HFFc6 (cell line): ENCODE measurements at regions not wholly inside any gene's neighbourhood (a gene's known extent, or its start where the extent isn't known, plus 50 kb on each side); places are given as distances from the start of the nearest gene placed in this dataset.

Source experiments
- DNase-seq: peaks from one replicate; pipeline ENCODE4 v3.0.0-alpha.2; 2018
- H3K27ac Mint-ChIP-seq: 2 replicates; pipeline ENCODE4 v1.8.0; 2020; ENCODE audit warnings: mild to moderate bottlenecking, mixed read lengths
- H3K27me3 Mint-ChIP-seq: 2 replicates; pipeline ENCODE4 v1.8.0; 2021; ENCODE audit warnings: mild to moderate bottlenecking, moderate library complexity, mixed read lengths; ENCODE audit not compliant: insufficient read depth
- H3K36me3 Mint-ChIP-seq: 2 replicates; pipeline ENCODE4 v1.8.0; 2021; ENCODE audit warnings: low read depth, mixed read lengths
- H3K4me1 Mint-ChIP-seq: 2 replicates; pipeline ENCODE4 v1.8.0; 2020; ENCODE audit warnings: low read depth, mixed read lengths
- H3K4me3 Mint-ChIP-seq: 2 replicates; pipeline ENCODE4 v1.8.0; 2020; ENCODE audit warnings: mild to moderate bottlenecking, moderate library complexity, mixed read lengths
- H3K9me3 Mint-ChIP-seq: 2 replicates; pipeline ENCODE4 v1.8.0; 2020; ENCODE audit warnings: mild to moderate bottlenecking, mixed read lengths
- TF ChIP-seq, protein P1 (sequence below): fragments of 200-600 bp; sonication (generic); IDR thresholded peaks from 2 replicates; pipeline ENCODE4 v1.5.0; 2021; ENCODE audit warnings: antibody characterized with exemption, mild to moderate bottlenecking

DNA sequence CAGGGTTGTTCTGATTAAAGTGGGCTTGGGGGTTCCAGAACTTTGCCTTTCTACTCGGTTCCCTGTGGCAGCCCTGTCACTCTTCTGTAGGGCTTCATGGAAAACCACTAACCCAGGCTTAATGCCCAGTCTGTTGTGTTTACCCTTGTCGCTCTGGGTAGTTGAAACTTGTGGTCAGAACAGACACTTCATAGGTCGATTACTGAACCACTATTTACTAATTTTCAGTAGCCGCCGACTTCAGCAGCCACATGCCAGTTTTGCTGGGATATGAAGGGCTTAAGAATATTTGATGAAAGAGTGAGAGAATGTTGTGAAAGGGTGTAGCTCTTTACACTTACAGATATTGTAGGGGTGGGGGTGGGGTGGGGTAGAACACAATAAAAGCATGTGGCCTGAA is 362.3 kb downstream of the RND3 start:
- no peak for DNase-seq
- Mint-ChIP-seq H3K4me3 (peak overlapping the region; percentile 65; the same call in 1 of the 2 replicates), H3K36me3 (peaks cover 6% of the 10 kb centered on the region; the same call in 1 of the 2 replicates), H3K4me1 (peaks cover 70% of the 10 kb centered on the region), H3K27me3 (no peaks in the 10 kb centered on the region), H3K9me3 (0 out of 2 replicates have a peak, but pooled peaks cover 7% of the 10 kb centered on the region), H3K27ac (peak overlapping the region; percentile 90)
- TF ChIP-seq, protein P1, sequence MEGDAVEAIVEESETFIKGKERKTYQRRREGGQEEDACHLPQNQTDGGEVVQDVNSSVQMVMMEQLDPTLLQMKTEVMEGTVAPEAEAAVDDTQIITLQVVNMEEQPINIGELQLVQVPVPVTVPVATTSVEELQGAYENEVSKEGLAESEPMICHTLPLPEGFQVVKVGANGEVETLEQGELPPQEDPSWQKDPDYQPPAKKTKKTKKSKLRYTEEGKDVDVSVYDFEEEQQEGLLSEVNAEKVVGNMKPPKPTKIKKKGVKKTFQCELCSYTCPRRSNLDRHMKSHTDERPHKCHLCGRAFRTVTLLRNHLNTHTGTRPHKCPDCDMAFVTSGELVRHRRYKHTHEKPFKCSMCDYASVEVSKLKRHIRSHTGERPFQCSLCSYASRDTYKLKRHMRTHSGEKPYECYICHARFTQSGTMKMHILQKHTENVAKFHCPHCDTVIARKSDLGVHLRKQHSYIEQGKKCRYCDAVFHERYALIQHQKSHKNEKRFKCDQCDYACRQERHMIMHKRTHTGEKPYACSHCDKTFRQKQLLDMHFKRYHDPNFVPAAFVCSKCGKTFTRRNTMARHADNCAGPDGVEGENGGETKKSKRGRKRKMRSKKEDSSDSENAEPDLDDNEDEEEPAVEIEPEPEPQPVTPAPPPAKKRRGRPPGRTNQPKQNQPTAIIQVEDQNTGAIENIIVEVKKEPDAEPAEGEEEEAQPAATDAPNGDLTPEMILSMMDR: no peak

DNA sequence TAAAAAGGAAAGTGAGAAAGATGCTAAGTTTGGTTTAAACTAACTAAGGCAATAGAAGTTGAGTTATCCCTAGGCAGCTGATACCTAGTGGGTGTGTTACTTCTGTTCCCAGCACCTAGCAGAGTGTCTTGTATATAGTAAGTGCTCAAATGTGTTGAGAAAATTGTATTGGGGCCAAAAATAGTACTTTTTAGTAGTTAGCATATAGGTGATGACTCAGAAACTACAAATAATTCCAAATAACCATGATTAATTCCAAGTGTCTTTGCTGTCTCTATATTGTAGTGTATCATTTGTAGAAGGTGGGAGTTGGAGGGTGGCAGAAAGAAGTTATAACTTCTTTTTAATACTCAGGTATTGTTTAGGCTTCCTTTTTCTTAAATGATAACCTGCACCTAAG is 362.7 kb downstream of the RND3 start:
- Mint-ChIP-seq H3K4me1 (peaks cover 70% of the 10 kb centered on the region), H3K27me3 (no peaks in the 10 kb centered on the region), H3K27ac (peak overlapping the region; percentile 90; the same call in 1 of the 2 replicates), H3K36me3 (peaks cover 6% of the 10 kb centered on the region; the same call in 1 of the 2 replicates), H3K4me3 (no peak overlapping the region), H3K9me3 (0 out of 2 replicates have a peak, but pooled peaks cover 7% of the 10 kb centered on the region)
- TF ChIP-seq, protein P1: no peak
- no peak for DNase-seq

DNA sequence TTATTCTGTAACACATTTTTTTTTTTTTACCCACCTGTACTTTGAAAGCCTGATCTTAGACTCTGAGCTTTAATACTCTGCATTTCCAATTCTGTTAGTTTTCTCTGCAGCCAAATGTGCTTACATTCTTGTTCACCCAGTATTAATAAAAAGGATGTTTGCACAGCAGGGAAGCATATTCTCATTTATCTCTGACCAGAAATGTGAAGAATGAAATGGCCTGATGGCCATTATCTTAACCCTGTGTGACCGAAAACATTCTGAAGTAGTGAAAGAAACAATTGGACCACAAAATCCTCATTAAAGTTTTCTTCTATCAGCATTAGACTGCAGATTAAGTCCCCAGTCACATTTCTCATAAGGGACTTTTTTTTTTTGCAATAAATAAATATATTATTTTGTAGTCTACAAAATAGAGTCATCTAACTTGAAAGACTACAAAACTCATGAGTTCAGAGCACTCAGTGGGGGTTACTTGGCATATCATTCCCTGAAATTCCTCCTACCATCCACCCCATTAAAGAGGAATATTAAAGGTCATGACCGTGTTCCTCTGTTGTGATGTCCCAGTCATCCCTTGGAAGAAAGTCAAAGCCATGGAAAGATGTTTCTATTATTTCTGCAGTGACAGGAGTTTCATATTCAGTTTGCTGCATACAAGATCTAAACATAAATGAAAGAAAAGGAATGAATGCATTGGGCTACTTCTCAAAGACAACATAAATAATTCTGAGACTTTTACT is 364.4 kb downstream of the RND3 start:
- no peak overlapping the region for H3K4me3 Mint-ChIP-seq
- no peaks in the 10 kb centered on the region for H3K9me3 Mint-ChIP-seq
- TF ChIP-seq, protein P1: no peak
- no peak overlapping the region for H3K27ac Mint-ChIP-seq
- DNase-seq: peak; percentile 18
- no peaks in the 10 kb centered on the region for H3K36me3 Mint-ChIP-seq
- H3K4me1 Mint-ChIP-seq: peaks cover 63% of the 10 kb centered on the region
- no peaks in the 10 kb centered on the region for H3K27me3 Mint-ChIP-seq

DNA sequence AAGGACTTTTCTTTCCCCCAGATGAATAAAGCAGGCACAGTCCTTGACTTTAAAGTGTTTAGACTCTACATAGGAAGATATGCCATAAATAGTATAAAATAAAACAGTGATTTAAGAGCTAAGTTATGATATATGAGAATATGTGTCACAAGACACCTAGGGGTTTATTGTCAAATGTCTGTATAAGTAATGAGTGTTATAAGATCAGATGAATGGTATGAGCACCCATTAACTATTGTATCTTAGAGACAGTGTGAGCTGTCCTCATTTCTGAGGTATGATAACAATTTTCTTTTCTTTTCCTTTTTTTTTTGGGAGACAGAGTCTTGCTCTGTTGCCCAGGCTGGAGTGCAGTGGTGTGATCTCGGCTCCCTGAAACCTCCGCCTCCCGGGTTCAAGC is 365.3 kb downstream of the RND3 start:
- no peak for DNase-seq
- H3K4me3 Mint-ChIP-seq: no peak overlapping the region
- H3K9me3 Mint-ChIP-seq: no peaks in the 10 kb centered on the region
- H3K4me1 Mint-ChIP-seq: peaks cover 54% of the 10 kb centered on the region
- H3K27me3 Mint-ChIP-seq: no peaks in the 10 kb centered on the region
- H3K36me3 Mint-ChIP-seq: no peaks in the 10 kb centered on the region
- TF ChIP-seq, protein P1: no peak
- no peak overlapping the region for H3K27ac Mint-ChIP-seq

DNA sequence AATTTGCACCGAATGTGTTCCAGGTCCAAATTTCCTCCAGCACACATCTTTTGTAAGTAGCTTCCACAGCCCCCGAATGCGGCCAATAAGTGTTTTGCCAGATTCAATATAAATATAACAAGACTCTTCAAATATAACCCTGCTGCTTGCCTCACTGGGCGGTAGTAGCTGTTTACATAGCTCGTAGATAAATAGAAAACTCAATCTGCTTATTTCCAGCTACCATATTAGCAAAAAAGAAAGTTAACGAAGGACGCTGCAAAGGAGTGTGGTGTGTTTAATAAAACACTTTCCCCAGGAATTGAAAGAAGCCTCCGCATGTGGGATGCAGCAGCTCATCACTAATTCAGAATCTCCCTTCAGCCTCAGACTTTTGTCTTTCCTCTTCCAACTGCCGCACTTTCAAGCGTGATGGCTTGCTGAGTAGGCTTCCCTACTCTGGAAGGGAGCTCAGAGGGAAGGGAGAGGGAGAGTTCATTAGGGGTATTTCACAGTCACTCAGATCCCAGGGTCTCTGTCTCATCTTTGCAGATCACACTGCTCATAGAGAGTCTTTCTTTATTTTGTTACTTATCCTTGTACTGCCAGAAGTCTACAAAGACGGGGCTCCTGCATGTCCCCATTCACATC is 367.0 kb downstream of the RND3 start:
- no peaks in the 10 kb centered on the region for H3K9me3 Mint-ChIP-seq
- peaks cover 37% of the 10 kb centered on the region for H3K4me1 Mint-ChIP-seq
- H3K36me3 Mint-ChIP-seq: no peaks in the 10 kb centered on the region
- TF ChIP-seq, protein P1: no peak
- no peaks in the 10 kb centered on the region for H3K27me3 Mint-ChIP-seq
- H3K4me3 Mint-ChIP-seq: no peak overlapping the region
- DNase-seq: no peak
- no peak overlapping the region for H3K27ac Mint-ChIP-seq
